HCT116 (cell line): ENCODE measurements at regions not wholly inside any gene's neighbourhood (a gene's known extent, or its start where the extent isn't known, plus 50 kb on each side); places are given as distances from the start of the nearest gene placed in this dataset.

ENCODE experiments used
- ATAC-seq: fragments of 200-7000 bp; cut with Tn5 transposase; 2 replicates; pipeline ENCODE4 v1.9.1; 2020; ENCODE audit warnings: mild to moderate bottlenecking, moderate library complexity
- BruUV-seq: library from RNA; stranded (reverse); fragments of 400-500 nt; replicated peaks from 2 replicates; lab custom pipeline; 2021; lab: Mats Ljungman, UMichigan
- CTCF ChIA-PET: fragments of 300-600 bp; sonication (Branson Sonifier 250); formaldehyde crosslinking; loops from one replicate; lab custom pipeline; 2021; ENCODE audit warnings: antibody characterized with exemption; lab: Charles Lee
- POLR2A ChIA-PET: fragments of 300-600, 350-600 bp; sonication (Branson Sonifier 250); formaldehyde crosslinking; loops from one replicate; lab custom pipeline; 2021; ENCODE audit warnings: antibody characterized with exemption; lab: Charles Lee
- RAD21 ChIA-PET, 2 experiments: fragments of 300-600 bp; sonication (Branson Sonifier 250); formaldehyde crosslinking; loops; one replicate each; lab custom pipeline; 2023; ENCODE audit warnings: low total read pairs in 2 of 2; ENCODE audit not compliant: uncharacterized antibody in 2 of 2, unreplicated experiment in 2 of 2, low non-redundant PET in 1 of 2; lab: Charles Lee
- DNase-seq: peaks from one replicate; pipeline ENCODE4 v3.0.0-alpha.2; 2010; ENCODE audit warnings: low read depth, low spot score
- H2AFZ ChIP-seq: fragments of 200-600 bp; shearing (Covaris generic), sonication (generic); 2 replicates; pipeline ENCODE4 v1.6.1; 2017; ENCODE audit warnings: low read depth, mixed run types, mixed read lengths, antibody characterized with exemption, low read length; ENCODE audit not compliant: poor library complexity, severe bottlenecking
- H3K27ac ChIP-seq: 2 replicates; pipeline ENCODE4 v1.5.1; 2012; ENCODE audit warnings: low read depth, low read length
- H3K27me3 ChIP-seq: fragments of 200-600 bp; sonication (generic); 2 replicates; pipeline ENCODE4 v1.6.1; 2016; ENCODE audit warnings: mixed run types, low read length, mixed read lengths; ENCODE audit not compliant: insufficient read depth
- H3K36me3 ChIP-seq, 2 experiments: fragments of 200-500 bp in 1 of 2; fragments of 200-600 bp in 1 of 2; sonication (Bioruptor generic) in 1 of 2; sonication (generic) in 1 of 2; 2 replicates each; pipeline versions ENCODE4 v1.5.1 to v1.6.1; 2014 to 2016; ENCODE audit warnings: low read length in 2 of 2, inconsistent platforms in 1 of 2, mixed read lengths in 1 of 2, mixed run types in 1 of 2; ENCODE audit not compliant: insufficient read depth in 2 of 2, control insufficient read depth in 1 of 2
- H3K4me1 ChIP-seq, 2 experiments: fragments of 200-600 bp in 1 of 2; sonication (generic) in 1 of 2; 2 replicates each; pipeline versions ENCODE4 v1.5.1 to v1.6.1; 2012 to 2017; ENCODE audit warnings: low read length in 2 of 2, inconsistent platforms in 1 of 2, mild to moderate bottlenecking in 1 of 2, mixed read lengths in 1 of 2, mixed run types in 1 of 2, moderate library complexity in 1 of 2; ENCODE audit not compliant: insufficient read depth in 2 of 2, control insufficient read depth in 1 of 2
- H3K4me2 ChIP-seq: fragments of 200-600 bp; sonication (generic); 2 replicates; pipeline ENCODE4 v1.6.1; 2017; ENCODE audit warnings: mixed run types, low read length, mixed read lengths
- H3K4me3 ChIP-seq, 2 experiments: fragments of 200-600 bp in 1 of 2; sonication (generic) in 1 of 2; replicated peaks in 1 of 2; 2 replicates each; pipeline ENCODE4 v1.5.1; 2011 to 2016; ENCODE audit warnings: low read length in 2 of 2, control low read depth in 1 of 2, low read depth in 1 of 2, mild to moderate bottlenecking in 1 of 2, mixed read lengths in 1 of 2, mixed run types in 1 of 2
- H3K79me2 ChIP-seq: fragments of 200-600 bp; sonication (generic); 2 replicates; pipeline ENCODE4 v1.6.1; 2017; ENCODE audit warnings: mild to moderate bottlenecking, mixed run types, low read length, moderate library complexity, mixed read lengths; ENCODE audit not compliant: insufficient read depth
- H3K9ac ChIP-seq: fragments of 200-600 bp; sonication (generic); 2 replicates; pipeline ENCODE4 v1.6.1; 2016; ENCODE audit warnings: low read length, mixed read lengths
- H3K9me2 ChIP-seq: fragments of 200-600 bp; sonication (generic), shearing (Covaris generic); 2 replicates; pipeline ENCODE4 v1.6.1; 2017; ENCODE audit warnings: mixed run types, mild to moderate bottlenecking, moderate library complexity; ENCODE audit not compliant: insufficient read depth
- H3K9me3 ChIP-seq, 2 experiments: fragments of 200-500 bp in 1 of 2; fragments of 200-600 bp in 1 of 2; sonication (Bioruptor generic) in 1 of 2; sonication (generic) in 1 of 2; 2 replicates each; pipeline ENCODE4 v1.6.1; 2014 to 2017; ENCODE audit warnings: low read length in 2 of 2, mixed read lengths in 2 of 2, inconsistent platforms in 1 of 2, low read depth in 1 of 2, mild to moderate bottlenecking in 1 of 2, mixed run types in 1 of 2, moderate library complexity in 1 of 2; ENCODE audit not compliant: control insufficient read depth in 1 of 2, insufficient read depth in 1 of 2
- H4K20me1 ChIP-seq: fragments of 200-600 bp; sonication (generic), shearing (Covaris generic); 2 replicates; pipeline ENCODE4 v1.6.1; 2017; ENCODE audit warnings: mixed run types, mild to moderate bottlenecking, moderate library complexity; ENCODE audit not compliant: insufficient read depth
- EZH2phosphoT487 ChIP-seq: fragments of 200-600 bp; IDR thresholded peaks from 2 replicates; pipeline ENCODE4 v1.6.1; 2018; ENCODE audit warnings: antibody characterized with exemption, borderline replicate concordance
- POLR2A ChIP-seq: IDR thresholded peaks from 2 replicates; pipeline ENCODE4 v1.7.0; 2011; ENCODE audit warnings: borderline replicate concordance; ENCODE audit not compliant: insufficient read depth, insufficient read length; ENCODE audit errors: extremely low read depth
- RAD21 ChIP-seq: IDR thresholded peaks from 2 replicates; pipeline ENCODE4 v1.6.1; 2012; ENCODE audit warnings: low read depth, mild to moderate bottlenecking
- REST ChIP-seq: IDR thresholded peaks from 2 replicates; pipeline ENCODE4 v1.6.1; 2012; ENCODE audit warnings: low read depth
- SRF ChIP-seq: IDR thresholded peaks from 2 replicates; pipeline ENCODE4 v1.6.1; 2012; ENCODE audit warnings: low read depth
- ZFX ChIP-seq: fragments of 450-650 bp; IDR thresholded peaks from 2 replicates; pipeline ENCODE4 v1.6.1; 2017
- intact Hi-C: fragments of 100-400 bp; cut with micrococcal nuclease; formaldehyde crosslinking; loops from 2 replicates; pipeline ENCODE4 v1.10.0; 2022
- TF ChIP-seq, protein P1 (sequence below), 3 experiments: fragments of 200-600 bp in 1 of 3; sonication (generic) in 1 of 3; IDR thresholded peaks in 2 of 3; conservative IDR thresholded peaks in 1 of 3; 2 replicates each; pipeline ENCODE4 v1.5.1; 2012 to 2017; ENCODE audit warnings: low read depth in 2 of 3, low read length in 2 of 3, antibody characterized with exemption in 1 of 3, borderline replicate concordance in 1 of 3, control low read depth in 1 of 3, mild to moderate bottlenecking in 1 of 3, mixed read lengths in 1 of 3, mixed run types in 1 of 3, moderate library complexity in 1 of 3; ENCODE audit not compliant: insufficient read depth in 1 of 3

DNA sequence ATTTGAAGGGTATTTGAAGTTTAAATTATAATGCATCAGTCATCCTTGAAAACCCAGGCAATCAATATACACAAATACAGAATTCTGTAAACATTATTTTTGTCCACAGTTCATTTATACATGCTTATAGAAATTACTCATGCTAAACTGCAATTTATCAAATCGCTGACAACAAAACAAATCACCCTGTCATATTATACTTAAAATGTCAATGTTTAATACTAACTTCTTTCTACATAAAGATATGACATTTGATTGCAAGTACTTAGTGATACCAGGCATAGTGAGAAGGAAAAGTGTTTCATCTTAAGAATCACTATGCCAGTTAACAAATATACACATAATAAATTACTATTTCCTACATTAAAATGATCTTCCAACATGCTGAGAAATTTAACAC lies 232.0 kb downstream of the PCDH20 start:
- Histone ChIP-seq H3K9ac (no peak overlapping the region), H2AFZ (no peak overlapping the region), H3K4me2 (no peak overlapping the region), H3K4me1 (no peaks in the 10 kb centered on the region), H3K79me2 (no peaks in the 10 kb centered on the region), H3K36me3 (no peaks in the 10 kb centered on the region), H3K9me2 (no peaks in the 10 kb centered on the region), H3K27ac (no peak overlapping the region), H3K4me3 (no peak overlapping the region), H4K20me1 (no peaks in the 10 kb centered on the region), H3K27me3 (no peaks in the 10 kb centered on the region), H3K9me3 (no peaks in the 10 kb centered on the region)
- intact Hi-C loops = no loop called here
- CTCF ChIA-PET = no interaction called here
- no TSS peak for BruUV-seq
- ATAC-seq (no peak), DNase-seq (no peak)
- TF ChIP-seq, protein P1, sequence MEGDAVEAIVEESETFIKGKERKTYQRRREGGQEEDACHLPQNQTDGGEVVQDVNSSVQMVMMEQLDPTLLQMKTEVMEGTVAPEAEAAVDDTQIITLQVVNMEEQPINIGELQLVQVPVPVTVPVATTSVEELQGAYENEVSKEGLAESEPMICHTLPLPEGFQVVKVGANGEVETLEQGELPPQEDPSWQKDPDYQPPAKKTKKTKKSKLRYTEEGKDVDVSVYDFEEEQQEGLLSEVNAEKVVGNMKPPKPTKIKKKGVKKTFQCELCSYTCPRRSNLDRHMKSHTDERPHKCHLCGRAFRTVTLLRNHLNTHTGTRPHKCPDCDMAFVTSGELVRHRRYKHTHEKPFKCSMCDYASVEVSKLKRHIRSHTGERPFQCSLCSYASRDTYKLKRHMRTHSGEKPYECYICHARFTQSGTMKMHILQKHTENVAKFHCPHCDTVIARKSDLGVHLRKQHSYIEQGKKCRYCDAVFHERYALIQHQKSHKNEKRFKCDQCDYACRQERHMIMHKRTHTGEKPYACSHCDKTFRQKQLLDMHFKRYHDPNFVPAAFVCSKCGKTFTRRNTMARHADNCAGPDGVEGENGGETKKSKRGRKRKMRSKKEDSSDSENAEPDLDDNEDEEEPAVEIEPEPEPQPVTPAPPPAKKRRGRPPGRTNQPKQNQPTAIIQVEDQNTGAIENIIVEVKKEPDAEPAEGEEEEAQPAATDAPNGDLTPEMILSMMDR (IDR thresholded peaks at IDR 0.05 in 2 of 3, conservative IDR thresholded peaks at IDR 0.05 in 1 of 3; ENCODE audit: borderline replicate concordance in 1 of 3, insufficient read depth in 1 of 3, low read depth in 2 of 3, low read length in 2 of 3) = no peak
- TF ChIP-seq ZFX = no peak
- TF ChIP-seq EZH2phosphoT487 = no peak
- no peak for TF ChIP-seq RAD21
- no peak for TF ChIP-seq REST
- TF ChIP-seq POLR2A = no peak
- no peak for TF ChIP-seq SRF
- POLR2A ChIA-PET = no interaction called here
- RAD21 ChIA-PET = no interaction called here
